HUES64 (cell line): ENCODE measurements at regions not wholly inside any gene's neighbourhood (a gene's known extent, or its start where the extent isn't known, plus 50 kb on each side); places are given as distances from the start of the nearest gene placed in this dataset.
"Not testable (repeated sequence)": the region's sequence is repeated elsewhere in the genome, so short reads cannot be mapped to it uniquely, and the experiment has no call there.

Source experiments
- H3K27ac ChIP-seq: 2 replicates; pipeline ENCODE4 v1.7.0; 2013; ENCODE audit warnings: low read depth, low read length, inconsistent platforms
- H3K27me3 ChIP-seq: 2 replicates; pipeline ENCODE4 v1.6.1; 2013; ENCODE audit warnings: mild to moderate bottlenecking, low read length; ENCODE audit not compliant: insufficient read depth
- H3K36me3 ChIP-seq: 2 replicates; pipeline ENCODE4 v1.6.1; 2013; ENCODE audit warnings: mild to moderate bottlenecking, low read length; ENCODE audit not compliant: insufficient read depth
- H3K4me1 ChIP-seq: 2 replicates; pipeline ENCODE4 v1.6.1; 2013; ENCODE audit warnings: mild to moderate bottlenecking, low read length, moderate library complexity; ENCODE audit not compliant: insufficient read depth
- H3K4me3 ChIP-seq: 2 replicates; pipeline ENCODE4 v1.5.1; 2013; ENCODE audit warnings: mild to moderate bottlenecking, low read length, moderate library complexity
- H3K9ac ChIP-seq: 2 replicates; pipeline ENCODE4 v1.6.1; 2013; ENCODE audit warnings: mild to moderate bottlenecking, low read depth, low read length
- H3K9me3 ChIP-seq: 2 replicates; pipeline ENCODE4 v1.6.1; 2013; ENCODE audit warnings: low read depth, low read length; ENCODE audit not compliant: insufficient read depth
- WGBS: fragments of 150-250, 120-280 bp; methylation state at CpG from one replicate; pipeline ENCODE4 v1.1.7; 2013; ENCODE audit warnings: missing lambda C conversion rate; 5-methylcytosine and 5-hydroxymethylcytosine counted together

GRCh38 chr6:814378-815347, 121.7 kb upstream of the EXOC2 start:
- Histone ChIP-seq H3K27me3 (no peaks in the 10 kb centered on the region), H3K4me1 (no peaks in the 10 kb centered on the region), H3K9ac (no peak overlapping the region), H3K4me3 (no peak overlapping the region), H3K9me3 (no peaks in the 10 kb centered on the region; the same call in 1 of the 2 replicates), H3K36me3 (no peaks in the 10 kb centered on the region), H3K27ac (no peak overlapping the region)
- WGBS = 93% methylated on average over 13 of the region's 14 CpGs

- no peak overlapping the region for H3K4me3 ChIP-seq
- no peak overlapping the region for H3K27ac ChIP-seq
- no peak overlapping the region for H3K9ac ChIP-seq
- no peaks in the 10 kb centered on the region for H3K27me3 ChIP-seq
- no peaks in the 10 kb centered on the region for H3K4me1 ChIP-seq
- WGBS = 94% methylated on average over 2 of the region's 2 CpGs
- no peaks in the 10 kb centered on the region for H3K9me3 ChIP-seq
- H3K36me3 ChIP-seq = no peaks in the 10 kb centered on the region
These were observed 118.9 kb upstream of the EXOC2 start for GRCh38 chr6:811831-812230.

GRCh38 chr6:811191-811590, 118.3 kb upstream of the EXOC2 start:
- no peaks in the 10 kb centered on the region for H3K27me3 ChIP-seq
- H3K27ac ChIP-seq = no peak overlapping the region
- 82% methylated on average over 1 of the region's 1 CpG for WGBS
- H3K4me3 ChIP-seq = no peak overlapping the region
- no peaks in the 10 kb centered on the region for H3K36me3 ChIP-seq
- no peaks in the 10 kb centered on the region for H3K9me3 ChIP-seq
- H3K9ac ChIP-seq = no peak overlapping the region
- no peaks in the 10 kb centered on the region for H3K4me1 ChIP-seq

- H3K36me3 ChIP-seq = no peaks in the 10 kb centered on the region
- H3K4me3 ChIP-seq = no peak overlapping the region
- no peaks in the 10 kb centered on the region for H3K9me3 ChIP-seq
- WGBS = 95% methylated on average over 10 of the region's 10 CpGs
- peaks cover 5% of the 10 kb centered on the region; the same call in 1 of the 2 replicates for H3K4me1 ChIP-seq
- H3K27me3 ChIP-seq = no peaks in the 10 kb centered on the region
- no peak overlapping the region for H3K27ac ChIP-seq
- no peak overlapping the region for H3K9ac ChIP-seq
These were observed 111.8 kb upstream of the EXOC2 start for GRCh38 chr6:804771-805170.

GRCh38 chr6:804317-804716, 111.4 kb upstream of the EXOC2 start:
- Histone ChIP-seq H3K27ac (no peak overlapping the region), H3K9me3 (no peaks in the 10 kb centered on the region), H3K4me1 (peaks cover 9% of the 10 kb centered on the region; the same call in 1 of the 2 replicates), H3K36me3 (no peaks in the 10 kb centered on the region), H3K9ac (no peak overlapping the region), H3K27me3 (peaks cover under 1% of the 10 kb centered on the region; the same call in 1 of the 2 replicates), H3K4me3 (no peak overlapping the region)
- WGBS = 96% methylated on average over 13 of the region's 13 CpGs

GRCh38 chr6:803191-803977, 110.4 kb upstream of the EXOC2 start:
- Histone ChIP-seq H3K4me1 (peaks cover 11% of the 10 kb centered on the region; the same call in 1 of the 2 replicates), H3K27ac (no peak overlapping the region), H3K36me3 (no peaks in the 10 kb centered on the region), H3K27me3 (peaks cover 2% of the 10 kb centered on the region; the same call in 1 of the 2 replicates), H3K4me3 (no peak overlapping the region), H3K9me3 (no peaks in the 10 kb centered on the region), H3K9ac (no peak overlapping the region)
- 90% methylated on average over 10 of the region's 11 CpGs for WGBS

- 91% methylated on average over 9 of the region's 9 CpGs for WGBS
- H3K27ac ChIP-seq = no peak overlapping the region
- H3K4me1 ChIP-seq = peaks cover 11% of the 10 kb centered on the region; the same call in 1 of the 2 replicates
- no peaks in the 10 kb centered on the region for H3K9me3 ChIP-seq
- peaks cover 2% of the 10 kb centered on the region; the same call in 1 of the 2 replicates for H3K27me3 ChIP-seq
- H3K36me3 ChIP-seq = no peaks in the 10 kb centered on the region
- no peak overlapping the region for H3K9ac ChIP-seq
- H3K4me3 ChIP-seq = no peak overlapping the region
These were observed 109.8 kb upstream of the EXOC2 start for GRCh38 chr6:802701-803100.

GRCh38 chr6:802223-802622, 109.3 kb upstream of the EXOC2 start:
- H3K4me3 ChIP-seq, H3K9ac ChIP-seq, H3K27me3 ChIP-seq, H3K36me3 ChIP-seq, H3K27ac ChIP-seq, H3K9me3 ChIP-seq: not testable (repeated sequence)
- peaks cover 11% of the 10 kb centered on the region; the same call in 1 of the 2 replicates for H3K4me1 ChIP-seq
- WGBS = 83% methylated on average over 9 of the region's 10 CpGs

- WGBS = 86% methylated on average over 6 of the region's 6 CpGs
- Histone ChIP-seq H3K9ac (no peak overlapping the region), H3K36me3 (no peaks in the 10 kb centered on the region), H3K4me3 (no peak overlapping the region), H3K27ac (no peak overlapping the region), H3K27me3 (peaks cover 6% of the 10 kb centered on the region; the same call in 1 of the 2 replicates), H3K9me3 (no peaks in the 10 kb centered on the region), H3K4me1 (peaks cover 17% of the 10 kb centered on the region; the same call in 1 of the 2 replicates)
These were observed 106.8 kb upstream of the EXOC2 start for GRCh38 chr6:799769-800168.

GRCh38 chr6:797479-798077, 104.6 kb upstream of the EXOC2 start:
- peaks cover 6% of the 10 kb centered on the region; the same call in 1 of the 2 replicates for H3K27me3 ChIP-seq
- peaks cover 17% of the 10 kb centered on the region; the same call in 1 of the 2 replicates for H3K4me1 ChIP-seq
- H3K27ac ChIP-seq = no peak overlapping the region

More at GRCh38 chr6:797479-798077, 104.6 kb upstream of the EXOC2 start:
- 47% methylated on average over 5 of the region's 5 CpGs for WGBS
- Histone ChIP-seq H3K36me3 (no peaks in the 10 kb centered on the region), H3K9ac (no peak overlapping the region), H3K4me3 (no peak overlapping the region), H3K9me3 (no peaks in the 10 kb centered on the region)
